Prostate gland (tissue), 2 donors: ENCODE measurements at regions not wholly inside any gene's neighbourhood (a gene's known extent, or its start where the extent isn't known, plus 50 kb on each side); places are given as distances from the start of the nearest gene placed in this dataset.

Experiments
- POLR2A ChIP-seq: fragments of 450-650 bp; IDR thresholded peaks from one replicate; pipeline ENCODE4 v1.6.1; 2016; ENCODE audit warnings: antibody characterized with exemption, mild to moderate bottlenecking
- POLR2AphosphoS5 ChIP-seq: sonication (generic); formaldehyde crosslinking; IDR thresholded peaks from one replicate; pipeline ENCODE4 v1.6.1; 2017; ENCODE audit warnings: antibody characterized with exemption
- TF ChIP-seq, protein P1 (sequence below), 4 experiments: fragments of 200-600 bp in 2 of 4; fragments of 450-650 bp in 2 of 4; sonication (generic) in 2 of 4; IDR thresholded peaks; 1 replicate in 3 of 4; 2 replicates in 1 of 4; pipeline ENCODE4 v1.5.1; 2016 to 2019; ENCODE audit warnings: antibody characterized with exemption in 4 of 4, mild to moderate bottlenecking in 2 of 4, moderate library complexity in 2 of 4

DNA sequence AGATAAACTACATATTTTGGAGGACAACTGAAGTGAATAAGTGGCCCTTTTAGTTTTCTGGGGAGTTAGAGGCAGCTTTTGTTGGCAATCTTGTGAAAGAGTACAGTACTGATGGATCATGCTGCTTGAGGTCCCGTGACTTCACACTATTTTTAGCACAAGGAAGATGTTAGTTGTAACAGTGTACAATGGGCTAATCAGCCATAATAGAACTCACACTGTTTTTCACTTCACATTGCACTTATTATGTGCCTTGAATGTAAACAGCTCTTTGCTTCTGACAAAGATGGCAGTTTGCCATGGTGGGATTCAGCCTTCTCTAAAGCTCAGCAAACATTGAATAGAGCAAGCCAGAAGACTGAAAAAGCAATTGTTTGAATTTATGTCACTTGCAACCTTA, 176.7 kb upstream of the ZNF608 start:
- TF ChIP-seq, protein P1, sequence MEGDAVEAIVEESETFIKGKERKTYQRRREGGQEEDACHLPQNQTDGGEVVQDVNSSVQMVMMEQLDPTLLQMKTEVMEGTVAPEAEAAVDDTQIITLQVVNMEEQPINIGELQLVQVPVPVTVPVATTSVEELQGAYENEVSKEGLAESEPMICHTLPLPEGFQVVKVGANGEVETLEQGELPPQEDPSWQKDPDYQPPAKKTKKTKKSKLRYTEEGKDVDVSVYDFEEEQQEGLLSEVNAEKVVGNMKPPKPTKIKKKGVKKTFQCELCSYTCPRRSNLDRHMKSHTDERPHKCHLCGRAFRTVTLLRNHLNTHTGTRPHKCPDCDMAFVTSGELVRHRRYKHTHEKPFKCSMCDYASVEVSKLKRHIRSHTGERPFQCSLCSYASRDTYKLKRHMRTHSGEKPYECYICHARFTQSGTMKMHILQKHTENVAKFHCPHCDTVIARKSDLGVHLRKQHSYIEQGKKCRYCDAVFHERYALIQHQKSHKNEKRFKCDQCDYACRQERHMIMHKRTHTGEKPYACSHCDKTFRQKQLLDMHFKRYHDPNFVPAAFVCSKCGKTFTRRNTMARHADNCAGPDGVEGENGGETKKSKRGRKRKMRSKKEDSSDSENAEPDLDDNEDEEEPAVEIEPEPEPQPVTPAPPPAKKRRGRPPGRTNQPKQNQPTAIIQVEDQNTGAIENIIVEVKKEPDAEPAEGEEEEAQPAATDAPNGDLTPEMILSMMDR (IDR thresholded peaks at IDR 0.05): no peak
- no peak for TF ChIP-seq POLR2A
- TF ChIP-seq POLR2AphosphoS5: no peak
